Ishikawa (cell line): ENCODE measurements at regions not wholly inside any gene's neighbourhood (a gene's known extent, or its start where the extent isn't known, plus 50 kb on each side); places are given as distances from the start of the nearest gene placed in this dataset.

Experiments
- CEBPB ChIP-seq: IDR thresholded peaks from 2 replicates; pipeline ENCODE4 v1.6.1; 2012
- CREB1 ChIP-seq: IDR thresholded peaks from 2 replicates; pipeline ENCODE4 v1.6.1; 2012; ENCODE audit warnings: low read depth
- EP300 ChIP-seq: IDR thresholded peaks from 2 replicates; pipeline ENCODE4 v1.6.1; 2012; ENCODE audit warnings: borderline replicate concordance
- FOXM1 ChIP-seq: IDR thresholded peaks from 2 replicates; pipeline ENCODE4 v1.6.1; 2012; ENCODE audit warnings: low read depth, borderline replicate concordance
- RAD21 ChIP-seq: IDR thresholded peaks from 2 replicates; pipeline ENCODE4 v1.6.1; 2012; ENCODE audit warnings: low read depth
- TAF1 ChIP-seq: IDR thresholded peaks from 2 replicates; pipeline ENCODE4 v1.6.1; 2012; ENCODE audit warnings: low read depth, mild to moderate bottlenecking
- USF1 ChIP-seq: IDR thresholded peaks from 2 replicates; pipeline ENCODE4 v1.6.1; 2012
- YY1 ChIP-seq: IDR thresholded peaks from 2 replicates; pipeline ENCODE4 v1.6.1; 2012; ENCODE audit warnings: low read depth
- ZBTB7A ChIP-seq: IDR thresholded peaks from 2 replicates; pipeline ENCODE4 v1.6.1; 2012; ENCODE audit warnings: low read depth
- TF ChIP-seq, protein P1 (sequence below): IDR thresholded peaks from 2 replicates; pipeline ENCODE4 v1.6.1; 2012; ENCODE audit warnings: low read depth, mild to moderate bottlenecking
- TF ChIP-seq, protein P2 (sequence below): IDR thresholded peaks from 2 replicates; pipeline ENCODE4 v1.6.1; 2012

GRCh38 chr2:114020668-114021067 is 130.8 kb downstream of the ACTR3 start:
- TF ChIP-seq CREB1 (no peak), EP300 (no peak), YY1 (no peak), FOXM1 (no peak), RAD21 (no peak), ZBTB7A (no peak), CEBPB (no peak), TAF1 (no peak), USF1 (no peak)
- TF ChIP-seq, protein P1, sequence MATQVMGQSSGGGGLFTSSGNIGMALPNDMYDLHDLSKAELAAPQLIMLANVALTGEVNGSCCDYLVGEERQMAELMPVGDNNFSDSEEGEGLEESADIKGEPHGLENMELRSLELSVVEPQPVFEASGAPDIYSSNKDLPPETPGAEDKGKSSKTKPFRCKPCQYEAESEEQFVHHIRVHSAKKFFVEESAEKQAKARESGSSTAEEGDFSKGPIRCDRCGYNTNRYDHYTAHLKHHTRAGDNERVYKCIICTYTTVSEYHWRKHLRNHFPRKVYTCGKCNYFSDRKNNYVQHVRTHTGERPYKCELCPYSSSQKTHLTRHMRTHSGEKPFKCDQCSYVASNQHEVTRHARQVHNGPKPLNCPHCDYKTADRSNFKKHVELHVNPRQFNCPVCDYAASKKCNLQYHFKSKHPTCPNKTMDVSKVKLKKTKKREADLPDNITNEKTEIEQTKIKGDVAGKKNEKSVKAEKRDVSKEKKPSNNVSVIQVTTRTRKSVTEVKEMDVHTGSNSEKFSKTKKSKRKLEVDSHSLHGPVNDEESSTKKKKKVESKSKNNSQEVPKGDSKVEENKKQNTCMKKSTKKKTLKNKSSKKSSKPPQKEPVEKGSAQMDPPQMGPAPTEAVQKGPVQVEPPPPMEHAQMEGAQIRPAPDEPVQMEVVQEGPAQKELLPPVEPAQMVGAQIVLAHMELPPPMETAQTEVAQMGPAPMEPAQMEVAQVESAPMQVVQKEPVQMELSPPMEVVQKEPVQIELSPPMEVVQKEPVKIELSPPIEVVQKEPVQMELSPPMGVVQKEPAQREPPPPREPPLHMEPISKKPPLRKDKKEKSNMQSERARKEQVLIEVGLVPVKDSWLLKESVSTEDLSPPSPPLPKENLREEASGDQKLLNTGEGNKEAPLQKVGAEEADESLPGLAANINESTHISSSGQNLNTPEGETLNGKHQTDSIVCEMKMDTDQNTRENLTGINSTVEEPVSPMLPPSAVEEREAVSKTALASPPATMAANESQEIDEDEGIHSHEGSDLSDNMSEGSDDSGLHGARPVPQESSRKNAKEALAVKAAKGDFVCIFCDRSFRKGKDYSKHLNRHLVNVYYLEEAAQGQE = no peak
- TF ChIP-seq, protein P2, sequence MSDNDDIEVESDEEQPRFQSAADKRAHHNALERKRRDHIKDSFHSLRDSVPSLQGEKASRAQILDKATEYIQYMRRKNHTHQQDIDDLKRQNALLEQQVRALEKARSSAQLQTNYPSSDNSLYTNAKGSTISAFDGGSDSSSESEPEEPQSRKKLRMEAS = no peak
